Neural crest cell (in vitro differentiated cells): ENCODE measurements at regions not wholly inside any gene's neighbourhood (a gene's known extent, or its start where the extent isn't known, plus 50 kb on each side); places are given as distances from the start of the nearest gene placed in this dataset.
"Not testable (repeated sequence)": the region's sequence is repeated elsewhere in the genome, so short reads cannot be mapped to it uniquely, and the experiment has no call there.

Experiments used
- DNase-seq: peaks from one replicate; pipeline ENCODE4 v3.0.0; 2021; ENCODE audit warnings: low read depth, mixed read lengths, low spot score
- H3K27ac Mint-ChIP-seq: one replicate; pipeline ENCODE4 v1.8.0; 2021; ENCODE audit warnings: mild to moderate bottlenecking, mixed read lengths; ENCODE audit not compliant: unreplicated experiment
- H3K27me3 Mint-ChIP-seq: 2 replicates; pipeline ENCODE4 v1.8.0; 2021; ENCODE audit warnings: low read depth, mild to moderate bottlenecking, mixed read lengths
- H3K36me3 Mint-ChIP-seq: 2 replicates; pipeline ENCODE4 v1.8.0; 2021; ENCODE audit warnings: low read depth, mild to moderate bottlenecking, mixed read lengths
- H3K4me1 Mint-ChIP-seq: 2 replicates; pipeline ENCODE4 v1.8.0; 2021; ENCODE audit warnings: mixed read lengths
- H3K4me3 Mint-ChIP-seq: one replicate; pipeline ENCODE4 v1.8.0; 2021; ENCODE audit warnings: mild to moderate bottlenecking, mixed read lengths
- H3K9me3 Mint-ChIP-seq: 2 replicates; pipeline ENCODE4 v1.8.0; 2021; ENCODE audit warnings: mixed read lengths
- CTCF ChIP-seq: fragments of 200-600 bp; sonication (generic); conservative IDR thresholded peaks from 2 replicates; pipeline ENCODE4 v1.5.0; 2021; ENCODE audit warnings: antibody characterized with exemption, mild to moderate bottlenecking

GRCh38 chr7:136267822-136268221 is 290.7 kb upstream of the MTPN start:
- Mint-ChIP-seq H3K4me3 (no peak overlapping the region), H3K27me3 (no peaks in the 10 kb centered on the region), H3K9me3 (peaks cover 18% of the 10 kb centered on the region), H3K36me3 (peaks cover 13% of the 10 kb centered on the region), H3K4me1 (peaks cover under 1% of the 10 kb centered on the region), H3K27ac (no peak overlapping the region)
- no peak for DNase-seq
- TF ChIP-seq CTCF = no peak

DNA sequence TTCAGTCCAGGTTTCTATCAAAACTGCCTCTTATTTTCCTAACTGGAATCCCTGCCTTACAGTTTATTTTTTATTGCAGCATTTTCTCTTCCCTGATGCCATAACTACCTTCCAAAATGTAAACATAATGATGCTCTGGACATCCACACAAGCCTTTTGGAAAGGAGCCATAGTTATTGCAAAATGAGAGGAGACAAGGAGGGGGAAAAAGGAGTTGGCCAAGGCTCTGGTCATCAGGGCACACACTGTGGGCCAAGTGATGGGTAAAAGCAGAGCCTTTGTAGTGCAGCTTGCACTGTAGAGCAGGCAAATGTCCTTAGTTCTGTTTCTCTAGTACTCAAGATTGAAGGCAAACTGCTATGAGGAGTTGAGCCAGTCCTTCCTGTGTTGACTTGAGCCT is 289.3 kb upstream of the MTPN start:
- DNase-seq = no peak
- Mint-ChIP-seq H3K36me3 (peaks cover 19% of the 10 kb centered on the region), H3K27ac (no peak overlapping the region), H3K9me3 (peaks cover 30% of the 10 kb centered on the region), H3K4me3 (no peak overlapping the region), H3K27me3 (no peaks in the 10 kb centered on the region), H3K4me1 (no peaks in the 10 kb centered on the region)
- no peak for TF ChIP-seq CTCF

- Mint-ChIP-seq H3K9me3 (peaks cover 43% of the 10 kb centered on the region), H3K36me3 (peaks cover 27% of the 10 kb centered on the region)
- H3K4me1 Mint-ChIP-seq, H3K27ac Mint-ChIP-seq, H3K4me3 Mint-ChIP-seq, H3K27me3 Mint-ChIP-seq, DNase-seq: not testable (repeated sequence)
Measured at GRCh38 chr7:136264304-136264703, 287.1 kb upstream of the MTPN start.

- Mint-ChIP-seq H3K9me3 (peaks cover 39% of the 10 kb centered on the region), H3K36me3 (peaks cover 27% of the 10 kb centered on the region)
- H3K4me1 Mint-ChIP-seq, H3K27me3 Mint-ChIP-seq, H3K27ac Mint-ChIP-seq, DNase-seq, H3K4me3 Mint-ChIP-seq: not testable (repeated sequence)
Measured at GRCh38 chr7:136263112-136263860, 286.1 kb upstream of the MTPN start.

DNA sequence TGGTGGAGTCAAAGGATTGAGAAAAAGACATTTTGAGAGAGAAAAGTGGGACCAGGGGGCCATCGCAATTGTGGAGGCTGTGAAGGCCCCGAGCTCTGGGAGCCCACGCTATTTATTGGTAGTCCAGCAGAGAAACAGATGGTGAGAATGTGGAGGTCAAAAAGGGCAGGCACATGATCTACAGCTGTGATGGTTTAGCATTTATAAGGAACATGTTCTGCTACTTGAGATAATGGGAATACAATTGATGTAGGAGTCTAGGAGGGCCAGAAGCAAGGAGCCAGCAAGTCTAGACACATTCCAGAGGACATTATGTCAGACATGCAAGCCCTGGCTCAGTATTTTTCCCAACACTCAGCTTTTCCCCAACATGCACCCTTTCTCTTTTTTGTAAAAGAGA is 283.4 kb upstream of the MTPN start:
- not testable (repeated sequence) for H3K4me1 Mint-ChIP-seq, H3K4me3 Mint-ChIP-seq, H3K27me3 Mint-ChIP-seq, DNase-seq, H3K27ac Mint-ChIP-seq
- Mint-ChIP-seq H3K36me3 (peaks cover 20% of the 10 kb centered on the region), H3K9me3 (peaks cover 32% of the 10 kb centered on the region)

DNA sequence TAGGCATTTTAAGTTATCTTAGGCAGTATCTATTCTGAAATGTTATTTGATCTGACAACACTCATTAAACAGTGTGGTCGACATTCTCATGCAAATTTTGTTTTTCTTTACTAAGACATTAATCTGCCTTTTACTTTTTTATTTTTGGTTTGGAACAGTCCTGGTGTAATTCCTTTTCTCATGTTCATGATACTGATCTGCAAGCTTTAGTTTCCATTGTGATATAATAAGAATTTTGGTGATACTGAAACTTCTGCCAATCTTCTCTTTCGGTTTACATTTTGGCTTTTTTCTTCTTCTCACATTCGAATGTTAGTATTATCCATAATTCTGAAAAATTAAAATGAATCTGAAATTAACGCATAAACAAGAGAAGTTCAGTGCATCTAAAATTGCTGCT is 281.9 kb upstream of the MTPN start:
- Mint-ChIP-seq H3K27me3 (no peaks in the 10 kb centered on the region), H3K4me1 (no peaks in the 10 kb centered on the region), H3K27ac (no peak overlapping the region), H3K4me3 (no peak overlapping the region), H3K9me3 (peaks cover 32% of the 10 kb centered on the region), H3K36me3 (peaks cover 18% of the 10 kb centered on the region)
- DNase-seq = no peak
- no peak for TF ChIP-seq CTCF

GRCh38 chr7:136256491-136256890 is 279.3 kb upstream of the MTPN start:
- no peaks in the 10 kb centered on the region for H3K27me3 Mint-ChIP-seq
- DNase-seq = no peak

More at GRCh38 chr7:136256491-136256890, 279.3 kb upstream of the MTPN start:
- TF ChIP-seq CTCF = no peak
- H3K4me3 Mint-ChIP-seq = no peak overlapping the region
- H3K36me3 Mint-ChIP-seq = peaks cover 8% of the 10 kb centered on the region
- H3K4me1 Mint-ChIP-seq = no peaks in the 10 kb centered on the region
- peaks cover 17% of the 10 kb centered on the region for H3K9me3 Mint-ChIP-seq
- no peak overlapping the region for H3K27ac Mint-ChIP-seq
